ENCODE measurements at regions not wholly inside any gene's neighbourhood (a gene's known extent, or its start where the extent isn't known, plus 50 kb on each side); places are given as distances from the start of the nearest gene placed in this dataset.
A peak's percentile ranks its signal among the peaks of the same experiment; 100 is the strongest.

DNA sequence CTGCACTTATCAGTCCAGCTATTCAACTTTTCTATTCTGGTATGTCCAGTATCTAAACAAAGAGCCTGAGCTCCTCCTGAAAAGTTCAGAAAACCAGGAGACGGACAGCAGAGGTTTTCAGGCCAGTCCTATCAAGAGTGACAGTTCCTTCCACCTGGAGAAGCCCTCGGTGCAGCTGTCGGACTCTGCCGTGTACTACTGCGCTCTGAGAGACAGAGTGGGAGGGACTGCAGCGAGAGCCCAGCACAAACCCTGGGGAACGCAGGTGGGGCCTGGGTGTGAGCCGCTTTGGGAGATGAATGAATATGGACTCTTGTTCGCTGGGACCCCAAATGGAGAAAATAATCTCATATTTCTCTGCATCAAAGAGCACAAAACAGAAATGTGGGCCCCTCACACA, 329.8 kb upstream of the OR4E1 start:
- Histone ChIP-seq H3K27ac (ENCODE audit: low read depth in 1 of 3, low read length in 2 of 3) (no peak overlapping the region), H3K36me3 (ENCODE audit: control insufficient read depth in 3 of 3, insufficient read depth in 2 of 3, low read depth in 1 of 3, low read length in 3 of 3) (no peaks in the 10 kb centered on the region), H3K4me1 (ENCODE audit: control insufficient read depth in 3 of 3, insufficient read depth in 2 of 3, low read depth in 1 of 3, low read length in 2 of 3) (no peaks in the 10 kb centered on the region), H3K9me3 (ENCODE audit: control insufficient read depth in 2 of 2, insufficient read depth in 1 of 2, low read depth in 1 of 2, low read length in 1 of 2) (no peaks in the 10 kb centered on the region), H3K4me3 (ENCODE audit: low read depth in 1 of 3, low read length in 3 of 3) (no peak overlapping the region), H3K27me3 (ENCODE audit: control insufficient read depth in 3 of 3, insufficient read depth in 3 of 3, low read length in 3 of 3) (no peaks in the 10 kb centered on the region)
- WGBS, 3 donors: 82 to 84% (median 82%) methylated on average over 9 of the region's 9 CpGs
- DNase-seq: no peak
- FAIRE-seq: no peak

DNA sequence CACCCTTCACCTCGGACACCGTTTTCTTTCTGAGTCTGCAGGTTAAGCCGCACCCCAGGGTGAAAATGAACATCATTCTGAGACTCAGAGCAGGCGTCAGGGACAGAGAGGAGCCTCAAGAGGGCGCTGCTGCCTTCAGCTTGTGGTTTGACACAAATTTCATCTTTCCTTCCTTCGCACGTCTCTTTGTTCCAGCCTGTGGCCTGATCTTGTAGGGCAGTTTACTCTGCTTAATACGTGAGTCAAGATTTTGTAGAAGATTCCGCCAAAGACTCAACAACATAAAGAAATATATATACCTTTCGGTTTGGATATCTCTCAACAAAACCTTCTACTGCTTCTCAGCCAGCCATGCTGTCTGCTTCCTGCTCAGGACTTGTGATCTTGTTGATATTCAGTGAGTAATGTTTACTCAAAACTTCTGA, 329.3 kb upstream of the OR4E1 start:
- no peaks in the 10 kb centered on the region for H3K9me3 ChIP-seq (ENCODE audit: control insufficient read depth in 2 of 2, insufficient read depth in 1 of 2, low read depth in 1 of 2, low read length in 1 of 2)
- DNase-seq (peak in 1 of 2 donors; percentile 29), FAIRE-seq (no peak)
- H3K27ac ChIP-seq (ENCODE audit: low read depth in 1 of 3, low read length in 2 of 3): no peak overlapping the region
- H3K36me3 ChIP-seq (ENCODE audit: control insufficient read depth in 3 of 3, insufficient read depth in 2 of 3, low read depth in 1 of 3, low read length in 3 of 3): no peaks in the 10 kb centered on the region
- WGBS, 3 donors: 36 to 40% (median 38%) methylated on average over 10 of the region's 10 CpGs
- H3K4me3 ChIP-seq (ENCODE audit: low read depth in 1 of 3, low read length in 3 of 3): no peak overlapping the region
- H3K27me3 ChIP-seq (ENCODE audit: control insufficient read depth in 3 of 3, insufficient read depth in 3 of 3, low read length in 3 of 3): no peaks in the 10 kb centered on the region
- no peaks in the 10 kb centered on the region for H3K4me1 ChIP-seq (ENCODE audit: control insufficient read depth in 3 of 3, insufficient read depth in 2 of 3, low read depth in 1 of 3, low read length in 2 of 3)

DNA sequence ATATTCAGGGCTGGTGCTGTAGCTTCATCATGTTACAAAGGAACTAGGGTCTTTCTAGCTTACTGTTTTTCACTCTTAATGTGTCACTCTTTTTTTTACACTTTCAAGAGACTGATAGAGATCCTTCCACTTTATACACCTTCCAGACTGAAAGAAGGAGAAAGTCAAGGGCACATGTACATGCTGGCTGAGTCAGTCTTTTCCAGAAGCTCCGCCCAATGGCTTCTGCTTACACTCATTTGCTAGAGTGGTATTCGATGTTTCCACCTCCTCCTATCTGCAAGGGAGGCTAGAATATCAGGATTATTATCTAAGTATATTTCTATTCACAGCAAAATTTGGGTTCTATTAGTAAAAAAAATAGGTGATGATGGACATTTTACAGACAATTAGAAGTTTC, 325.8 kb upstream of the OR4E1 start:
- no peak for FAIRE-seq
- Histone ChIP-seq H3K36me3 (ENCODE audit: control insufficient read depth in 3 of 3, insufficient read depth in 2 of 3, low read depth in 1 of 3, low read length in 3 of 3) (no peaks in the 10 kb centered on the region), H3K4me3 (ENCODE audit: low read depth in 1 of 3, low read length in 3 of 3) (no peak overlapping the region), H3K4me1 (ENCODE audit: control insufficient read depth in 3 of 3, insufficient read depth in 2 of 3, low read depth in 1 of 3, low read length in 2 of 3) (no peaks in the 10 kb centered on the region), H3K9me3 (ENCODE audit: control insufficient read depth in 2 of 2, insufficient read depth in 1 of 2, low read depth in 1 of 2, low read length in 1 of 2) (no peaks in the 10 kb centered on the region), H3K27ac (ENCODE audit: low read depth in 1 of 3, low read length in 2 of 3) (no peak overlapping the region), H3K27me3 (ENCODE audit: control insufficient read depth in 3 of 3, insufficient read depth in 3 of 3, low read length in 3 of 3) (no peaks in the 10 kb centered on the region)
- DNase-seq: no peak
- WGBS, 3 donors: 69 to 73% (median 71%) methylated on average over 2 of the region's 2 CpGs

DNA sequence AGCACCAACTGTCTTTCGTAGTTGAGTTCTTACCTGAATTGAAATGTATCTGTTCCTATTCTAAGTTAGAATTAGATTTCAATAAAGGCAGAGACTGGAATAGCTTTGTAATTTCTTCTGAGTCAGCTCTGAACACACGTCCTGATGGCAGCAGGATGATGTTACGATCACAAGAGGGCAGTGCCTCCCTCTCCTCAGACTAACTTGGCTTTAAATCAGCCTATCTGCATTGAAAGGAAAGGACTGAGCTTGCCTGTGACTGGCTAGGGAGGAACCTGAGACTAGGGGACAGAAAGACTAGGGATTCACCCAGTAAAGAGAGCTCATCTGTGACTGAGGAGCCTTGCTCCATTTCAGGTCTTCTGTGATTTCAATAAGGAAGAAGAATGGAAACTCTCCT, 323.7 kb upstream of the OR4E1 start:
- Histone ChIP-seq H3K36me3 (ENCODE audit: control insufficient read depth in 3 of 3, insufficient read depth in 2 of 3, low read depth in 1 of 3, low read length in 3 of 3) (no peaks in the 10 kb centered on the region), H3K9me3 (ENCODE audit: control insufficient read depth in 2 of 2, insufficient read depth in 1 of 2, low read depth in 1 of 2, low read length in 1 of 2) (no peaks in the 10 kb centered on the region), H3K27me3 (ENCODE audit: control insufficient read depth in 3 of 3, insufficient read depth in 3 of 3, low read length in 3 of 3) (no peaks in the 10 kb centered on the region), H3K4me1 (ENCODE audit: control insufficient read depth in 3 of 3, insufficient read depth in 2 of 3, low read depth in 1 of 3, low read length in 2 of 3) (no peaks in the 10 kb centered on the region), H3K27ac (ENCODE audit: low read depth in 1 of 3, low read length in 2 of 3) (no peak overlapping the region), H3K4me3 (ENCODE audit: low read depth in 1 of 3, low read length in 3 of 3) (no peak overlapping the region)
- FAIRE-seq (no peak), DNase-seq (peak in 1 of 2 donors; percentile 21)
- WGBS, 3 donors: 34 to 41% (median 36%) methylated on average over 3 of the region's 3 CpGs

DNA sequence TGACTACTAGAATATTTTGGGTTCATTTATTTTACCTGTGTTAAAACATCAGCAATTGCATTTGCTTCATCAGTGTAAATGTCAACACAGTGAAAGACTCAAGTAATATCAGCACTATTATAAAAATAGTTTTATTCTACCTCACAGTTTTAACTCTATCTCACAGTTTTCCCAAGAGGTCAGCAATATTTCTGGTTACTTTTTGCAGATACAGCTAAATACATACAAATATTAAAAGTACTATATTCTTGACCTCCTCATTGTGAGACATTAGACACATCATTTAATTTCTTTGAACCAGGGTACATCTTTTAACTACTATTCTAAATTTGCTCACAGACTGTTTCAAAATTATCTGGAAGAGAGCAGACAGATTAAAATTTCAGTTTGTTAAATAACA, 321.7 kb upstream of the OR4E1 start:
- Histone ChIP-seq H3K9me3 (ENCODE audit: control insufficient read depth in 2 of 2, insufficient read depth in 1 of 2, low read depth in 1 of 2, low read length in 1 of 2) (no peaks in the 10 kb centered on the region), H3K4me1 (ENCODE audit: control insufficient read depth in 3 of 3, insufficient read depth in 2 of 3, low read depth in 1 of 3, low read length in 2 of 3) (no peaks in the 10 kb centered on the region), H3K36me3 (ENCODE audit: control insufficient read depth in 3 of 3, insufficient read depth in 2 of 3, low read depth in 1 of 3, low read length in 3 of 3) (no peaks in the 10 kb centered on the region), H3K27ac (ENCODE audit: low read depth in 1 of 3, low read length in 2 of 3) (no peak overlapping the region), H3K27me3 (ENCODE audit: control insufficient read depth in 3 of 3, insufficient read depth in 3 of 3, low read length in 3 of 3) (no peaks in the 10 kb centered on the region), H3K4me3 (ENCODE audit: low read depth in 1 of 3, low read length in 3 of 3) (no peak overlapping the region)
- FAIRE-seq (no peak), DNase-seq (no peak)

DNA sequence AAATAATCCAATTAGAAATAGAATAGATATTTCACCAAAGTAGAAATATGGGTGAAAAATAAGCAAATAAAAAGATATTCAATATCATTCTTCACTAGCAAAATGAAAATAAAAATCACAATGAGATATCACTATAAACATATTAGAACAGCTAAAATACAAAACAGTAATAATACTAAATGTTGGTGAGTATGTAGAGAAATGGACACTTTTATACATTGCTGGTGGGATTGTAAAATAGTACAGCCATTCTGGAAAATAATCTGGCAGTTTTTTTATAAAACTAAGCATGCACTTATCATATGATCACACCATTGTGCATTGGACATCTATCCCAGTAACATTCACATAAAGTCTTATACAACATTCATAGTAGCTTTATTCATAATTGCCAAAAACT, 320.2 kb upstream of the OR4E1 start:
- Histone ChIP-seq H3K27me3 (ENCODE audit: control insufficient read depth in 3 of 3, insufficient read depth in 3 of 3, low read length in 3 of 3) (no peaks in the 10 kb centered on the region), H3K27ac (ENCODE audit: low read depth in 1 of 3, low read length in 2 of 3) (no peak overlapping the region), H3K4me1 (ENCODE audit: control insufficient read depth in 3 of 3, insufficient read depth in 2 of 3, low read depth in 1 of 3, low read length in 2 of 3) (no peaks in the 10 kb centered on the region), H3K4me3 (ENCODE audit: low read depth in 1 of 3, low read length in 3 of 3) (no peak overlapping the region), H3K9me3 (ENCODE audit: control insufficient read depth in 2 of 2, insufficient read depth in 1 of 2, low read depth in 1 of 2, low read length in 1 of 2) (no peaks in the 10 kb centered on the region), H3K36me3 (ENCODE audit: control insufficient read depth in 3 of 3, insufficient read depth in 2 of 3, low read depth in 1 of 3, low read length in 3 of 3) (no peaks in the 10 kb centered on the region)
- no peak for DNase-seq
- no peak for FAIRE-seq

DNA sequence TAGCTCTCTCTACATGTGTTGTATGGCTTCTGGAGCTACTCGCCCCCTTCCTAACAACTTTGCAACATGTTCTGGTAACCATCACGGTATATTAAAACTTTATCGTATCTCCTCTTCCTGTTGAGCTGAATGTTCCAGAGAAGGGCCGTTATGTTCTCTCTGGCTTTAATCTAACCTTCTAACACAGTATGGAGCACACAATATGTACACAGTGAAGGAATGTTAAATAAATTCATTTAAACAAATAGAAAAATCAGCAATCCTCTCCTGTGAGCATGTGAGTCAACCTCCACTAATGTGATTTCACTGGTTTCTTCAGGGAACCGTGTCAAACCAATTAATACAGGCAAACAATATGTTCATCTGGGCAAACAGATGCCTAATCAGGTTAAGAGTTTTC, 319.5 kb upstream of the OR4E1 start:
- H3K36me3 ChIP-seq (ENCODE audit: control insufficient read depth in 3 of 3, insufficient read depth in 2 of 3, low read depth in 1 of 3, low read length in 3 of 3): no peaks in the 10 kb centered on the region
- FAIRE-seq (no peak), DNase-seq (no peak)
- no peak overlapping the region for H3K4me3 ChIP-seq (ENCODE audit: low read depth in 1 of 3, low read length in 3 of 3)
- no peak overlapping the region for H3K27ac ChIP-seq (ENCODE audit: low read depth in 1 of 3, low read length in 2 of 3)
- no peaks in the 10 kb centered on the region for H3K9me3 ChIP-seq (ENCODE audit: control insufficient read depth in 2 of 2, insufficient read depth in 1 of 2, low read depth in 1 of 2, low read length in 1 of 2)
- H3K4me1 ChIP-seq (ENCODE audit: control insufficient read depth in 3 of 3, insufficient read depth in 2 of 3, low read depth in 1 of 3, low read length in 2 of 3): no peaks in the 10 kb centered on the region
- WGBS, 3 donors: 61 to 75% (median 65%) methylated on average over 5 of the region's 5 CpGs
- H3K27me3 ChIP-seq (ENCODE audit: control insufficient read depth in 3 of 3, insufficient read depth in 3 of 3, low read length in 3 of 3): no peaks in the 10 kb centered on the region

DNA sequence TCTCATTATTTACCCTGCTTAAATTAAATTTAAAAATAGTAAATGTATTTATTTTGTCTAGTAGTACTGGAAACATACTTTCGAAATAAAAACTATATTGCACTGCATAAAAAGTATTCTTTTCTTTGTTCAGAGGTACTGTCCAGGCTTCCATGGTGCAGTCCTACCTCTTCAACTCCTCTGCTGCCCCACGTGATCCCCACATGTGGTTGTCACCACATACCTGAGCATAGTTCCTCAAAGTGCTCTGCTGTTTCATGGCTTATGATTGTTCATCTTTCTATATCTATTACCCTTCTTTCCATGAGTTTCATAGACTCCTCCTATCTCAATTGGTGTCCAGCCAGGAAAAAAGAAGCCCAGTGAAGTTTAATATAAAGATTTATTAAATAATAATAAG, 317.5 kb upstream of the OR4E1 start:
- no peak for FAIRE-seq

DNA sequence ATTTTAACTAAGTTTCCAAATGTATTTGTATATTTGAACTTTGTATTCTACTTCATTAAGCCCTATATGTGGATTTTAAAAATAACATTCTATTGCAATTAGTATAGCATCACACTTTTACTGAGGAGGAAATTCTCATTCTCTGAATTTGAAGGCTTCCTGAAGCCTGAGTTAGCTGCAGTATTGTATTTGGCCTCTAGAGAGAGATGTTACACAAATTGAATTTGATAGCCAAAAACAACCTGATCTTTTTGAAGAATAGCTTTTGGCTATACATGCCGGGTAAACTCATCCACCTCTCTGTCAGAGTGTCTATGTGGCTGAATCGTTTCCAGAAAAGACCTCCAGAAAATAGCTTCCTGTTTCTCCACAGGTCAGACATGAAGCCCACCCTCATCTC, 316.5 kb upstream of the OR4E1 start:
- Histone ChIP-seq H3K27ac (ENCODE audit: low read depth in 1 of 3, low read length in 2 of 3) (no peak overlapping the region), H3K4me1 (ENCODE audit: control insufficient read depth in 3 of 3, insufficient read depth in 2 of 3, low read depth in 1 of 3, low read length in 2 of 3) (no peaks in the 10 kb centered on the region), H3K9me3 (ENCODE audit: control insufficient read depth in 2 of 2, insufficient read depth in 1 of 2, low read depth in 1 of 2, low read length in 1 of 2) (no peaks in the 10 kb centered on the region), H3K4me3 (ENCODE audit: low read depth in 1 of 3, low read length in 3 of 3) (no peak overlapping the region), H3K36me3 (ENCODE audit: control insufficient read depth in 3 of 3, insufficient read depth in 2 of 3, low read depth in 1 of 3, low read length in 3 of 3) (no peaks in the 10 kb centered on the region), H3K27me3 (ENCODE audit: control insufficient read depth in 3 of 3, insufficient read depth in 3 of 3, low read length in 3 of 3) (no peaks in the 10 kb centered on the region)
- 26 to 43% (median 41%) methylated on average over 2 of the region's 2 CpGs for WGBS, 3 donors
- FAIRE-seq: no peak
- no peak for DNase-seq

More for the DNA sequence above, 317.5 kb upstream of the OR4E1 start:
- H3K27me3 ChIP-seq (ENCODE audit: control insufficient read depth in 3 of 3, insufficient read depth in 3 of 3, low read length in 3 of 3): no peaks in the 10 kb centered on the region
- no peak for DNase-seq
- no peaks in the 10 kb centered on the region for H3K36me3 ChIP-seq (ENCODE audit: control insufficient read depth in 3 of 3, insufficient read depth in 2 of 3, low read depth in 1 of 3, low read length in 3 of 3)
- H3K27ac ChIP-seq (ENCODE audit: low read depth in 1 of 3, low read length in 2 of 3): no peak overlapping the region
- 53 to 64% (median 63%) methylated on average over 2 of the region's 2 CpGs for WGBS, 3 donors
- no peak overlapping the region for H3K4me3 ChIP-seq (ENCODE audit: low read depth in 1 of 3, low read length in 3 of 3)
- no peaks in the 10 kb centered on the region for H3K4me1 ChIP-seq (ENCODE audit: control insufficient read depth in 3 of 3, insufficient read depth in 2 of 3, low read depth in 1 of 3, low read length in 2 of 3)
- no peaks in the 10 kb centered on the region for H3K9me3 ChIP-seq (ENCODE audit: control insufficient read depth in 2 of 2, insufficient read depth in 1 of 2, low read depth in 1 of 2, low read length in 1 of 2)
